ENCODE measurements at regions not wholly inside any gene's neighbourhood (a gene's known extent, or its start where the extent isn't known, plus 50 kb on each side); places are given as distances from the start of the nearest gene placed in this dataset.

- H3K36me3 ChIP-seq = no peaks in the 10 kb centered on the region
- no peaks in the 10 kb centered on the region for H3K9me3 ChIP-seq
- H3K4me1 ChIP-seq = no peaks in the 10 kb centered on the region
- no peak overlapping the region for H3K27ac ChIP-seq
- DNase-seq = no peak
- H3K27me3 ChIP-seq = no peaks in the 10 kb centered on the region
- H3K4me3 ChIP-seq = no peak overlapping the region
- TF ChIP-seq POLR2A (IDR thresholded peaks at IDR 0.05) (no peak), CTCF (IDR thresholded peaks at IDR 0.05) (no peak)
Observed at GRCh38 chr2:146873056-146873455, 971.8 kb upstream of the ACVR2A start.

- Histone ChIP-seq H3K4me1 (no peaks in the 10 kb centered on the region), H3K4me3 (no peak overlapping the region), H3K27me3 (no peaks in the 10 kb centered on the region), H3K9me3 (no peaks in the 10 kb centered on the region), H3K36me3 (no peaks in the 10 kb centered on the region), H3K27ac (no peak overlapping the region)
- TF ChIP-seq CTCF (IDR thresholded peaks at IDR 0.05) (no peak), POLR2A (IDR thresholded peaks at IDR 0.05) (no peak)
- DNase-seq = no peak
Observed at GRCh38 chr2:146870691-146871090, 974.1 kb upstream of the ACVR2A start.

- Histone ChIP-seq H3K4me1 (no peaks in the 10 kb centered on the region), H3K27me3 (no peaks in the 10 kb centered on the region), H3K4me3 (no peak overlapping the region), H3K9me3 (no peaks in the 10 kb centered on the region), H3K36me3 (no peaks in the 10 kb centered on the region), H3K27ac (no peak overlapping the region)
- no peak for DNase-seq
- TF ChIP-seq POLR2A (IDR thresholded peaks at IDR 0.05) = no peak
- no peak for TF ChIP-seq CTCF (IDR thresholded peaks at IDR 0.05)
Observed at GRCh38 chr2:146869328-146869727, 975.5 kb upstream of the ACVR2A start.

GRCh38 chr2:146868051-146868450 lies 976.8 kb upstream of the ACVR2A start:
- H3K27ac ChIP-seq = no peak overlapping the region
- no peaks in the 10 kb centered on the region for H3K27me3 ChIP-seq
- DNase-seq = no peak
- no peak for TF ChIP-seq CTCF (IDR thresholded peaks at IDR 0.05)
- no peak for TF ChIP-seq POLR2A (IDR thresholded peaks at IDR 0.05)
- H3K4me1 ChIP-seq = no peaks in the 10 kb centered on the region
- H3K36me3 ChIP-seq = no peaks in the 10 kb centered on the region
- H3K4me3 ChIP-seq = no peak overlapping the region
- no peaks in the 10 kb centered on the region for H3K9me3 ChIP-seq

- Histone ChIP-seq H3K36me3 (no peaks in the 10 kb centered on the region), H3K27ac (no peak overlapping the region), H3K27me3 (no peaks in the 10 kb centered on the region), H3K4me3 (no peak overlapping the region), H3K9me3 (no peaks in the 10 kb centered on the region), H3K4me1 (no peaks in the 10 kb centered on the region)
- no peak for TF ChIP-seq POLR2A (IDR thresholded peaks at IDR 0.05)
- no peak for TF ChIP-seq CTCF (IDR thresholded peaks at IDR 0.05)
- DNase-seq = no peak
Observed at GRCh38 chr2:146867477-146867986, 977.3 kb upstream of the ACVR2A start.

Data from Peyer's patch (tissue), 4 donors.